Liver (tissue), 8 donors: ENCODE measurements at regions not wholly inside any gene's neighbourhood (a gene's known extent, or its start where the extent isn't known, plus 50 kb on each side); places are given as distances from the start of the nearest gene placed in this dataset.

Source experiments
- DNase-seq: peaks from one replicate; pipeline ENCODE4 v3.0.0-alpha.2; 2017; ENCODE audit warnings: low spot score
- H3K27ac ChIP-seq, 2 donors: one replicate each; pipeline ENCODE4 v1.7.0; 2013; ENCODE audit warnings: inconsistent platforms in 2 of 2, low read length in 2 of 2, control low read depth in 1 of 2, low read depth in 1 of 2, mild to moderate bottlenecking in 1 of 2
- H3K27me3 ChIP-seq, 4 donors: one replicate each; pipeline versions ENCODE4 v1.6.1 to v1.7.0; 2013; ENCODE audit warnings: low read length in 3 of 4, inconsistent platforms in 1 of 4, mild to moderate bottlenecking in 1 of 4, moderate library complexity in 1 of 4; ENCODE audit not compliant: control insufficient read depth in 4 of 4, insufficient read depth in 4 of 4
- H3K36me3 ChIP-seq, 4 donors: one replicate each; pipeline versions ENCODE4 v1.6.1 to v1.7.0; 2013; ENCODE audit warnings: low read length in 3 of 4, mild to moderate bottlenecking in 3 of 4, low read depth in 1 of 4, moderate library complexity in 1 of 4; ENCODE audit not compliant: control insufficient read depth in 4 of 4, insufficient read depth in 3 of 4
- H3K4me1 ChIP-seq, 4 donors: one replicate each; pipeline versions ENCODE4 v1.6.1 to v1.7.0; 2013; ENCODE audit warnings: low read length in 3 of 4, mild to moderate bottlenecking in 3 of 4, moderate library complexity in 1 of 4; ENCODE audit not compliant: control insufficient read depth in 4 of 4, insufficient read depth in 4 of 4
- H3K4me3 ChIP-seq, 3 donors: one replicate each; pipeline versions ENCODE4 v1.6.1 to v1.7.0; 2013; ENCODE audit warnings: low read length in 3 of 3, control low read depth in 1 of 3, low read depth in 1 of 3, mild to moderate bottlenecking in 1 of 3
- H3K9ac ChIP-seq, 2 donors: one replicate each; pipeline ENCODE4 v1.7.0; 2013; ENCODE audit warnings: low read length in 2 of 2, mild to moderate bottlenecking in 2 of 2, moderate library complexity in 2 of 2, control low read depth in 1 of 2, low read depth in 1 of 2
- H3K9me3 ChIP-seq, 4 donors: one replicate each; pipeline versions ENCODE4 v1.6.1 to v1.7.0; 2013; ENCODE audit warnings: low read length in 3 of 4; ENCODE audit not compliant: control insufficient read depth in 4 of 4
- ATF3 ChIP-seq: IDR thresholded peaks from 2 replicates; pipeline ENCODE4 v1.6.1; 2016; ENCODE audit warnings: antibody characterized with exemption
- CTCF ChIP-seq: fragments of 150-350 bp; IDR thresholded peaks from 2 replicates; pipeline ENCODE4 v1.5.1; 2017; ENCODE audit warnings: improper control_type of control experiment, low read depth, low read length; ENCODE audit not compliant: missing input control
- EGR1 ChIP-seq, 2 donors: IDR thresholded peaks; 2 replicates each; pipeline ENCODE4 v1.6.1; 2016 to 2018; ENCODE audit warnings: antibody characterized with exemption in 2 of 2, low read depth in 2 of 2
- FOXA1 ChIP-seq: IDR thresholded peaks from 2 replicates; pipeline ENCODE4 v1.6.1; 2016; ENCODE audit warnings: antibody characterized with exemption
- FOXA2 ChIP-seq: IDR thresholded peaks from 2 replicates; pipeline ENCODE4 v1.6.1; 2016; ENCODE audit warnings: antibody characterized with exemption
- GABPA ChIP-seq, 2 donors: IDR thresholded peaks in 1 of 2; conservative IDR thresholded peaks in 1 of 2; 2 replicates each; pipeline ENCODE4 v1.6.1; 2016; ENCODE audit warnings: antibody characterized with exemption in 2 of 2, mild to moderate bottlenecking in 1 of 2, moderate library complexity in 1 of 2
- HNF4A ChIP-seq, 2 donors: conservative IDR thresholded peaks; 2 replicates each; pipeline ENCODE4 v1.6.1; 2016; ENCODE audit warnings: antibody characterized with exemption in 2 of 2, mild to moderate bottlenecking in 2 of 2
- HNF4G ChIP-seq: IDR thresholded peaks from 2 replicates; pipeline ENCODE4 v1.6.1; 2016; ENCODE audit warnings: antibody characterized with exemption
- JUND ChIP-seq, 2 donors: IDR thresholded peaks; 2 replicates each; pipeline ENCODE4 v1.6.1; 2016; ENCODE audit warnings: antibody characterized with exemption in 2 of 2
- MAX ChIP-seq: IDR thresholded peaks from 2 replicates; pipeline ENCODE4 v1.6.1; 2016; ENCODE audit warnings: antibody characterized with exemption
- NR2F2 ChIP-seq: IDR thresholded peaks from 2 replicates; pipeline ENCODE4 v1.6.1; 2016; ENCODE audit warnings: antibody characterized with exemption
- RAD21 ChIP-seq, 2 donors: IDR thresholded peaks; 2 replicates each; pipeline ENCODE4 v1.6.1; 2016; ENCODE audit warnings: antibody characterized with exemption in 2 of 2, mild to moderate bottlenecking in 2 of 2
- REST ChIP-seq: IDR thresholded peaks from 2 replicates; pipeline ENCODE4 v1.6.1; 2016; ENCODE audit warnings: antibody characterized with exemption, mild to moderate bottlenecking
- RXRA ChIP-seq, 2 donors: IDR thresholded peaks; 2 replicates each; pipeline ENCODE4 v1.6.1; 2017 to 2018; ENCODE audit warnings: antibody characterized with exemption in 2 of 2, mild to moderate bottlenecking in 1 of 2
- SP1 ChIP-seq: IDR thresholded peaks from 2 replicates; pipeline ENCODE4 v1.6.1; 2018; ENCODE audit warnings: antibody characterized with exemption, mild to moderate bottlenecking
- TAF1 ChIP-seq: conservative IDR thresholded peaks from 2 replicates; pipeline ENCODE4 v1.6.1; 2016; ENCODE audit warnings: antibody characterized with exemption, mild to moderate bottlenecking
- YY1 ChIP-seq: IDR thresholded peaks from 2 replicates; pipeline ENCODE4 v1.6.1; 2016; ENCODE audit warnings: antibody characterized with exemption, mild to moderate bottlenecking
- ZBTB33 ChIP-seq: IDR thresholded peaks from 2 replicates; pipeline ENCODE4 v1.6.1; 2016; ENCODE audit warnings: antibody characterized with exemption
- WGBS: extraction: QIAGEN DNeasy Blood & Tissue Kit; methylation state at CpG from one replicate; pipeline ENCODE4 v1.1.7; 2013; 5-methylcytosine and 5-hydroxymethylcytosine counted together
- donor health status: healthy.
- donor health status: healthy.
- donor health status: healthy.
- donor health status: healthy.
- donor health status: healthy.

- H3K27me3 ChIP-seq = no peaks in the 10 kb centered on the region
- H3K4me3 ChIP-seq = no peak overlapping the region
- 95% methylated on average over 5 of the region's 5 CpGs for WGBS
- no peaks in the 10 kb centered on the region for H3K36me3 ChIP-seq
- TF ChIP-seq ZBTB33 (no peak), MAX (no peak), NR2F2 (no peak), JUND (IDR thresholded peaks at IDR 0.05) (no peak)
- DNase-seq = no peak
- H3K27ac ChIP-seq = no peak overlapping the region
- no peaks in the 10 kb centered on the region for H3K9me3 ChIP-seq
- H3K4me1 ChIP-seq = peaks cover 7 to 37% (median 26%) of the 10 kb centered on the region in 4 donors
- no peak overlapping the region for H3K9ac ChIP-seq
These were observed 325.4 kb downstream of the UACA start for GRCh38 chr15:70437882-70438451.

GRCh38 chr15:70437089-70437488 lies 326.3 kb downstream of the UACA start:
- Histone ChIP-seq H3K4me3 (no peak overlapping the region), H3K27me3 (no peaks in the 10 kb centered on the region), H3K4me1 (peaks cover 10 to 45% (median 35%) of the 10 kb centered on the region in 4 donors), H3K9ac (no peak overlapping the region), H3K27ac (no peak overlapping the region), H3K36me3 (no peaks in the 10 kb centered on the region), H3K9me3 (no peaks in the 10 kb centered on the region)
- no peak for DNase-seq
- TF ChIP-seq JUND (IDR thresholded peaks at IDR 0.05) (no peak), HNF4G (peak; percentile 68), EGR1 (IDR thresholded peaks at IDR 0.05; ENCODE audit: low read depth in 2 of 2) (no peak), GABPA (IDR thresholded peaks at IDR 0.05 in 1 of 2, conservative IDR thresholded peaks at IDR 0.05 in 1 of 2) (peak in 1 of 2 donors; percentile 49), REST (no peak), ZBTB33 (no peak), RAD21 (IDR thresholded peaks at IDR 0.05) (peak; percentile 25 to 52), YY1 (peak; percentile 49), ATF3 (no peak), SP1 (peak; percentile 88), CTCF (no peak), RXRA (IDR thresholded peaks at IDR 0.05) (peak; percentile 54 to 72), FOXA1 (no peak), FOXA2 (no peak), HNF4A (conservative IDR thresholded peaks at IDR 0.05) (peak; percentile 87 to 90), NR2F2 (no peak), TAF1 (no peak), MAX (peak; percentile 84)
- WGBS = 35% methylated on average over 6 of the region's 6 CpGs
